Central memory CD8-positive, alpha-beta T cell (primary cell): ENCODE measurements at regions not wholly inside any gene's neighbourhood (a gene's known extent, or its start where the extent isn't known, plus 50 kb on each side); places are given as distances from the start of the nearest gene placed in this dataset.

ENCODE experiments used
- ATAC-seq: fragments of 150-1000 bp; cut with Tn5 transposase; replicated peaks from 2 replicates; pipeline ENCODE4 v1.10.0; 2022; ENCODE audit warnings: mild to moderate bottlenecking, moderate FRiP score, moderate number of reproducible peaks; ENCODE audit not compliant: poor library complexity, severe bottlenecking; ENCODE audit errors: extremely low read depth
- DNase-seq, 2 donors: peaks; one replicate each; pipeline ENCODE4 v3.0.0; 2021; ENCODE audit warnings: low spot score in 2 of 2
- H3K27ac Mint-ChIP-seq: one replicate; pipeline ENCODE4 v1.8.0; 2022; ENCODE audit warnings: low read depth, mild to moderate bottlenecking, moderate library complexity, mixed read lengths
- H3K27me3 Mint-ChIP-seq: one replicate; pipeline ENCODE4 v1.8.0; 2022; ENCODE audit warnings: mixed read lengths
- H3K36me3 Mint-ChIP-seq: one replicate; pipeline ENCODE4 v1.8.0; 2022; ENCODE audit warnings: mild to moderate bottlenecking, moderate library complexity, mixed read lengths; ENCODE audit not compliant: insufficient read depth
- H3K4me1 Mint-ChIP-seq: one replicate; pipeline ENCODE4 v1.8.0; 2022; ENCODE audit warnings: mixed read lengths
- H3K4me3 Mint-ChIP-seq: one replicate; pipeline ENCODE4 v1.8.0; 2022; ENCODE audit warnings: mild to moderate bottlenecking, moderate library complexity, mixed read lengths
- H3K9me3 Mint-ChIP-seq: one replicate; pipeline ENCODE4 v1.8.0; 2022; ENCODE audit warnings: mixed read lengths

DNA sequence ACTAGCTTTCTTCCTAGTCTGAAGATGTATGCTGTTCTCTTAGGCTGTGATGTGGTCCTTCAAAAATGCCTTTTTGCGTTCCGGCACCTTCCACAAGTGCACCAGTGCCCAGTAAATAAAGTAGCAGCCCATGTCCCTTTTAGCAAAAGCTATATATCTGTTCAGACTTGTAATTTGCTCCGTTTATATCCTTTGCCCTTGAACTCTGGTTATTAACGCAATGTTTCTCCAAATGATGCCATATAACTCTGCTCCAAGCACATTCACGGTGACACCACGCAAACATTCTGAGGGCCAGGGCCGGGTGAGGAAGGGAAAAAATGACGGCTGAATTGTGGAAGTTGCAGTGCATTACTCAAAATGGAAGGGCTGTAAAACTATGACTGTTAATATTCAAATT, 1001.1 kb upstream of the NR2F2 start:
- H3K9me3 Mint-ChIP-seq: no peaks in the 10 kb centered on the region
- H3K36me3 Mint-ChIP-seq: peaks cover 2% of the 10 kb centered on the region
- DNase-seq (no peak), ATAC-seq (no peak)
- no peaks in the 10 kb centered on the region for H3K4me1 Mint-ChIP-seq
- H3K27ac Mint-ChIP-seq: no peak overlapping the region
- H3K27me3 Mint-ChIP-seq: peaks cover 48% of the 10 kb centered on the region
- no peak overlapping the region for H3K4me3 Mint-ChIP-seq

GRCh38 chr15:95341686-95342085, 988.8 kb upstream of the NR2F2 start:
- H3K27ac Mint-ChIP-seq: no peak overlapping the region
- H3K27me3 Mint-ChIP-seq: peaks cover 41% of the 10 kb centered on the region
- no peak for ATAC-seq
- no peaks in the 10 kb centered on the region for H3K9me3 Mint-ChIP-seq
- peaks cover 1% of the 10 kb centered on the region for H3K36me3 Mint-ChIP-seq
- DNase-seq: no peak
- no peaks in the 10 kb centered on the region for H3K4me1 Mint-ChIP-seq
- H3K4me3 Mint-ChIP-seq: no peak overlapping the region

GRCh38 chr15:95345867-95346266, 984.6 kb upstream of the NR2F2 start:
- no peak for ATAC-seq
- Mint-ChIP-seq H3K36me3 (no peaks in the 10 kb centered on the region), H3K4me1 (no peaks in the 10 kb centered on the region), H3K27me3 (peaks cover 14% of the 10 kb centered on the region), H3K4me3 (no peak overlapping the region), H3K9me3 (no peaks in the 10 kb centered on the region), H3K27ac (no peak overlapping the region)
- no peak for DNase-seq

GRCh38 chr15:95346721-95347475, 983.6 kb upstream of the NR2F2 start:
- H3K9me3 Mint-ChIP-seq: no peaks in the 10 kb centered on the region
- no peaks in the 10 kb centered on the region for H3K36me3 Mint-ChIP-seq

GRCh38 chr15:95347837-95348236, 982.7 kb upstream of the NR2F2 start:
- no peaks in the 10 kb centered on the region for H3K9me3 Mint-ChIP-seq
- DNase-seq (no peak), ATAC-seq (no peak)
- H3K4me3 Mint-ChIP-seq: no peak overlapping the region
- peaks cover 9% of the 10 kb centered on the region for H3K27me3 Mint-ChIP-seq
- no peaks in the 10 kb centered on the region for H3K4me1 Mint-ChIP-seq
- no peaks in the 10 kb centered on the region for H3K36me3 Mint-ChIP-seq
- no peak overlapping the region for H3K27ac Mint-ChIP-seq

More at GRCh38 chr15:95346721-95347475, 983.6 kb upstream of the NR2F2 start:
- ATAC-seq (no peak), DNase-seq (no peak)
- Mint-ChIP-seq H3K4me3 (no peak overlapping the region), H3K4me1 (no peaks in the 10 kb centered on the region), H3K27me3 (peaks cover 9% of the 10 kb centered on the region), H3K27ac (no peak overlapping the region)

DNA sequence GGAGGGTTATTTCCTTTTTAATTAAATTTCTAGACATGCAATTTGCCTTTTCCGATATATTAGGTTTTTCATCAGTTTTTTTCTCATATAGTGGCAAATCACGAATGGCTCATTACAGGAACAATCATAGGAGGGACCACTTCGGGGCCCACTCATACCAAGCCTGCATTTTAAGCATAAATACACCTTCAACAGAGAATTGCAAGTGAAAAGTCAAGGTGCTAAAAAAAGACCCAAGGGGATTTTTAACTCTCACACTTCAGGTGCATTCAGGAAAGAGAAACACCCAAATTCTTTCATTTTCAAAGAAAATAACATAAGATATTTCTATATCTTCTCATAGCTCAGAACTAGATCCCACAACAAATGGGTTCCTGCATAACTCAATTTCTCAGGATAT, 979.6 kb upstream of the NR2F2 start:
- Mint-ChIP-seq H3K36me3 (no peaks in the 10 kb centered on the region), H3K4me3 (no peak overlapping the region), H3K27me3 (no peaks in the 10 kb centered on the region), H3K27ac (no peak overlapping the region), H3K9me3 (no peaks in the 10 kb centered on the region), H3K4me1 (no peaks in the 10 kb centered on the region)
- no peak for DNase-seq
- ATAC-seq: no peak

DNA sequence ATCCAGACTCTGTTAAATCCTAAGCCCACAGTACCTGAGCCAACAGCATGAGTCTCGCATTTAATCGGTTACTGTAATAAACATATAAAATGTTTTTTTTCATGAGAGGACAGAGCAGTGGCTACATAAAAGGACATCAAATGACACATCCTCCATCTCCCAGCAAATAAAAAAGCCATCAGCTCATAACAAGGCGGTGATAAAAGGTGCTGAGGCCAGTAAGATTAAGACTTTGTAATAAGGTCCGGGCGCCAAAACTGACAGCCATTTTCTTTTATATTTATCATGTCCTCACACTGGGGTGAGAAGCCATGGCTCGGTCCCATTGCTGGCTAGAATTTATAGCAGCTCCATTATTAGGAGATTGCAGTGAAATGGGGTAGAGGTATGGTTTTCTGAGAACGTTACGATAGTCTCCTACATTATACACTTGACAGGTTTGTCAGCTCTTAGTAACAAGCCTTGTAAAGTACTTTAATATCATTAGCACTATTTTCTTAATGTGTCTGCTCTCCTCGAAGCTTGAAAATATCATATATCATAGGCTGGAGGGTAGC, 977.8 kb upstream of the NR2F2 start:
- H3K36me3 Mint-ChIP-seq: no peaks in the 10 kb centered on the region
- ATAC-seq: no peak
- H3K4me3 Mint-ChIP-seq: no peak overlapping the region
- peaks cover 5% of the 10 kb centered on the region for H3K4me1 Mint-ChIP-seq
- no peaks in the 10 kb centered on the region for H3K9me3 Mint-ChIP-seq
- H3K27me3 Mint-ChIP-seq: peaks cover 12% of the 10 kb centered on the region
- DNase-seq: no peak
- H3K27ac Mint-ChIP-seq: no peak overlapping the region

DNA sequence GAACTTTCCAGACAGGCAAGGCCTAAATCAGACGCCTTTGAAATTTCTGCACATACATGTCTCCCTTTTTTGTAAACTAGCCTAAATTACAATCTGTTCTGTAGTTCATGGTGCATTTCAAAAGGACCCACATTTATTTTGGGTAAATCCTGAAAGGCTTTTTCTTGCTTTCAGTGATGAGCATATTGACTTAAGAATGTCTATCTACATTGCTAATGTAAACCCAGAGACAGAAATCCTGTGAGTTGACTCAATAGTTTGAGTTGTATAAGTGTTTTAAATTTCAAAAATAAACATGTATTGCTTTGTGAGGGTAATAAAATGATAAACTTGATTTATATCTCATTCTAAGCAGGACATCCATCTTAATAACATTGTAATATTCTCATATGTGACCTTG, 977.0 kb upstream of the NR2F2 start:
- Mint-ChIP-seq H3K9me3 (no peaks in the 10 kb centered on the region), H3K4me1 (peaks cover 5% of the 10 kb centered on the region), H3K36me3 (no peaks in the 10 kb centered on the region), H3K4me3 (no peak overlapping the region), H3K27me3 (peaks cover 15% of the 10 kb centered on the region), H3K27ac (no peak overlapping the region)
- ATAC-seq: no peak
- no peak for DNase-seq

GRCh38 chr15:95359966-95360365, 970.5 kb upstream of the NR2F2 start:
- Mint-ChIP-seq H3K27ac (no peak overlapping the region), H3K4me3 (no peak overlapping the region), H3K36me3 (no peaks in the 10 kb centered on the region), H3K27me3 (peaks cover 24% of the 10 kb centered on the region), H3K4me1 (peaks cover 5% of the 10 kb centered on the region), H3K9me3 (peaks cover 6% of the 10 kb centered on the region)
- no peak for DNase-seq
- ATAC-seq: no peak

GRCh38 chr15:95362306-95362705, 968.2 kb upstream of the NR2F2 start:
- Mint-ChIP-seq H3K36me3 (no peaks in the 10 kb centered on the region), H3K4me1 (peaks cover 5% of the 10 kb centered on the region), H3K27ac (no peak overlapping the region), H3K27me3 (peaks cover 16% of the 10 kb centered on the region), H3K9me3 (peaks cover 6% of the 10 kb centered on the region), H3K4me3 (no peak overlapping the region)
- ATAC-seq: no peak
- DNase-seq: no peak

GRCh38 chr15:95363646-95364045, 966.9 kb upstream of the NR2F2 start:
- H3K4me1 Mint-ChIP-seq: no peaks in the 10 kb centered on the region
- no peak for DNase-seq
- no peak overlapping the region for H3K27ac Mint-ChIP-seq
- H3K4me3 Mint-ChIP-seq: no peak overlapping the region
- H3K9me3 Mint-ChIP-seq: peaks cover 6% of the 10 kb centered on the region
- no peak for ATAC-seq
- peaks cover 9% of the 10 kb centered on the region for H3K27me3 Mint-ChIP-seq
- no peaks in the 10 kb centered on the region for H3K36me3 Mint-ChIP-seq

DNA sequence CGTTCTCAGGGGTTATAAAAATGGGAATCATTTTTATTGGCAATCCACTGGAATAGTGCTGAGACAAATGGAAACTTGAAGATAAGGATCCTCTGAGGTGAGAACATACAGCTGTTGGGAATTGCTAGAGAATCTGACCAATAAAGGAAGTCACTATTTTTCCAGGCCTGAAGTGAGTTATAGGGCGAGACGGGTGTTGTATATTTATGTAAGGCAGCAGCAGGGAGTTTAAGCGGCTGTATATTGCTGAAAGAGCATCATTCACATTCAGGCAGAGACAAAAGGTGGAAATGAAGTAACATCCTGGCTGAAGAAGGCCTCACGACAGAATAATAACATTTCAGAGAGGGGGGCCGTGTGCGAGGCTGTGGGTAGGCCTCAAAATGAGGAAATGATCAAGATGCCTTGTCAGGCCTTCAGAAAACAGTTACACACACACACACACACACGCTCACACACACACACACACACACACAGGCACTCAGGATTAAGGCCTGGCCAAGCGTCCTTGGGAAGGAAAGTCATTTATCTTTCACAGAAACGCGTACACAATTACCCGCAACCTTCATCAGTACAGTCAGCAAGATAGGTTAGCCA, 964.9 kb upstream of the NR2F2 start:
- Mint-ChIP-seq H3K9me3 (peaks cover 6% of the 10 kb centered on the region), H3K36me3 (no peaks in the 10 kb centered on the region), H3K4me3 (no peak overlapping the region), H3K4me1 (no peaks in the 10 kb centered on the region), H3K27me3 (no peaks in the 10 kb centered on the region), H3K27ac (no peak overlapping the region)
- no peak for ATAC-seq
- DNase-seq: no peak

DNA sequence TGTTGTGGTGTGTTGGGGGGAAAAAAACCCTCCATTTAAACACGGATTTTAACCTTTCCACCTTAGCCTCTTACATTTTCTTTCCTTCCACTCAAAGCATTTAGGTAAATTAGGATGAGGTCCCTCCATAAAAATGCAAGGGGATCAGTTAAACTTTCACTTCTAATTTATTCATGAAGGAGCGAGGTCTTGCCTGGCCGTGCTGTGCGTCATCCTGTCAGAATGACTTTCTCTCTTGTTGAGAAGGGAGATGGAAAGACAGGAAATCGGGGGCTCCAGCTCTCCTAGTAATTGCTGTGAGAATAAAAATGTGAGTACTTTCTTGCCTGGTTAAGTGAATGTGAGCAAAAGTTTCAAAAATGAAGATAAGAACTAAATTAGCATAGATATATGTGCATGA, 962.3 kb upstream of the NR2F2 start:
- Mint-ChIP-seq H3K27ac (no peak overlapping the region), H3K4me3 (no peak overlapping the region), H3K27me3 (no peaks in the 10 kb centered on the region), H3K9me3 (no peaks in the 10 kb centered on the region), H3K4me1 (no peaks in the 10 kb centered on the region), H3K36me3 (no peaks in the 10 kb centered on the region)
- no peak for DNase-seq
- ATAC-seq: no peak
